Stimulated activated CD4-positive, alpha-beta T cell treated with anti-CD3 and anti-CD28 coated beads, Interleukin-12 subunit alpha, Interleukin-12 subunit beta, amount 100 ng/mL, for 48 hours (primary cell): ENCODE measurements at regions not wholly inside any gene's neighbourhood (a gene's known extent, or its start where the extent isn't known, plus 50 kb on each side); places are given as distances from the start of the nearest gene placed in this dataset.
"Not testable (repeated sequence)": the region's sequence is repeated elsewhere in the genome, so short reads cannot be mapped to it uniquely, and the experiment has no call there.

Source experiments
- DNase-seq, 3 donors: peaks; one replicate each; pipeline ENCODE4 v3.0.0-alpha.2; 2020; ENCODE audit warnings: low read depth in 2 of 3, low spot score in 1 of 3

- DNase-seq: no peak
Observed at GRCh38 chr4:111022758-111023157, 399.9 kb upstream of the PITX2 start.

GRCh38 chr4:111027526-111027925, 404.6 kb upstream of the PITX2 start:
- no peak for DNase-seq

GRCh38 chr4:111028795-111029194, 405.9 kb upstream of the PITX2 start:
- DNase-seq: no peak

- no peak for DNase-seq
Observed at GRCh38 chr4:111031001-111031579, 408.2 kb upstream of the PITX2 start.

- DNase-seq: no peak
Observed at GRCh38 chr4:111031596-111031995, 408.7 kb upstream of the PITX2 start.

GRCh38 chr4:111037591-111038360, 414.9 kb upstream of the PITX2 start:
- DNase-seq: no peak

- no peak for DNase-seq
Observed at GRCh38 chr4:111040904-111041303, 418.0 kb upstream of the PITX2 start.

- no peak for DNase-seq
Observed at GRCh38 chr4:111043286-111043685, 420.4 kb upstream of the PITX2 start.

GRCh38 chr4:111045992-111046391, 423.1 kb upstream of the PITX2 start:
- no peak for DNase-seq

- DNase-seq: no peak
Observed at GRCh38 chr4:111046811-111047210, 423.9 kb upstream of the PITX2 start.

GRCh38 chr4:111048316-111048715, 425.4 kb upstream of the PITX2 start:
- DNase-seq: no peak

GRCh38 chr4:111064342-111064993, 441.6 kb upstream of the PITX2 start:
- DNase-seq: no peak

GRCh38 chr4:111066001-111066400, 443.1 kb upstream of the PITX2 start:
- DNase-seq: no peak

GRCh38 chr4:111066447-111066846, 443.6 kb upstream of the PITX2 start:
- DNase-seq: no peak

GRCh38 chr4:111066887-111067286, 444.0 kb upstream of the PITX2 start:
- no peak for DNase-seq

- DNase-seq: no peak
Observed at GRCh38 chr4:111068883-111069282, 446.0 kb upstream of the PITX2 start.

GRCh38 chr4:111070390-111070789, 447.5 kb upstream of the PITX2 start:
- DNase-seq: no peak

- no peak for DNase-seq
Observed at GRCh38 chr4:111074523-111075114, 451.7 kb upstream of the PITX2 start.

GRCh38 chr4:111076299-111076698, 453.4 kb upstream of the PITX2 start:
- DNase-seq: not testable (repeated sequence)

- no peak for DNase-seq
Observed at GRCh38 chr4:111108153-111108552, 485.3 kb upstream of the PITX2 start.

GRCh38 chr4:111113591-111113990, 490.7 kb upstream of the PITX2 start:
- no peak for DNase-seq

- DNase-seq: no peak
Observed at GRCh38 chr4:111115881-111116280, 493.0 kb upstream of the PITX2 start.
